Middle frontal gyrus (tissue), 1 donor: ENCODE measurements at regions not wholly inside any gene's neighbourhood (a gene's known extent, or its start where the extent isn't known, plus 50 kb on each side); places are given as distances from the start of the nearest gene placed in this dataset.

ENCODE experiments used
- DNase-seq: peaks from one replicate; pipeline ENCODE4 v3.0.0-alpha.2; 2015; ENCODE audit warnings: low spot score; ENCODE audit errors: extremely low spot score

DNA sequence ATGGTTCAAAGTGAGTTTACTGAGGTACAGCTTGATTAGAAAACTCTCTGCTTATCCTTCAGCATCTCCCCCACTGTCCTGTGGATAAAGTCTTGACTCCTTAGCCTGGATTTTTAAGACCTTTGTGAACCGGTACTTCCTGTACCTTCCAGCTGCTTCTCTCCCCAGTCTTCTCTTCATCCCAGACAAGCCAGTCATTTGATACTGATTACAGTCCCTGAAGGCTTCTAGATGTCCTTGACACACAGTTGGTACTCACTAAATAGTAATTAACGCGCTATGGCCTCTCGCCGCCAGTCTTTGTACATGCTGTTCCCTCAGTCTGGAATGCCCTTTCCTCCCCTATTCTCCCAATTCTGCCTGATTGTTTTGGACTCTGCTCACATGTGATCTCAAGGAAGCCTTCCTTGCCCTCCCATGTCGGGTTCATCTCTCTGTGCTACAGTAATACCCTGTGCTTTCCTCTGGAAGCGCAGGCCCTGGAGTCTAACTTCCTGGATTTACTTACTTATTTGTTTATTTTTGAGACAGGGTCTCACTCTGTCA, 50.6 kb upstream of the PTGR2 start:
- no peak for DNase-seq

DNA sequence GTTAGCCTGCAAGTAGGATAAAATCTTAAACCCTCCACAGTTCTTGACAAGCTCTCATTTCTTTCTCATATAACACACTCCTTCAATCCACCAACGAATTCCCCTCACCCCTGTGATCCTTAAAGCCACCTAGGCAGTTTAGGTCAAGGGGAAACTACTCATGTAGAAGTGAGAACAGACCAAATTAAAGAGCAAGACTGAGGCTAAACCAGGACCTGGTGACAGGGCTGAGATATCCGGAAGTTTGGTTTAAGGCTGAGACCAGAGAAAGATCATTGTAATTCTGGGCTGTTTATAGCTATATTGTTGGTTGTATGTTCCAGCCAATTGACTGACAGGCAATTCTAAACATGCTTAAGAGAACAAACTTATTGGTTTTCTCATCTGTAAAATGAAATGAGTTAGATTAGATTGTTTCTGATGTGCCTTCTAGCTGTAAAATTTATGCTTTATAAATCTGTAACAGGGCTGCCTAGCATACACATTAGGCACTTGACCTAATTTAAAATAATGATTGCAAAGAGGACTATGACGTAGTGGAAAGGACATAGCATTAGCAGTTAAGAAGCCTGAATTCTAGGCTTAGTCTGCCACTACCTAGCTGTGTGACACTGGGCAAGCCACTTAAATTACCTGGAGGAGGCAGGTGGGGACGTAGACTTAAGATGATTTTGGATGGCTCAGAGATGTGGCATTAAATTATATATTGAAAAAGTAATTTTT, 53.9 kb upstream of the PTGR2 start:
- no peak for DNase-seq

GRCh38 chr14:73796893-73797542, 54.6 kb upstream of the PTGR2 start:
- DNase-seq: no peak

GRCh38 chr14:73796415-73796814, 55.2 kb upstream of the PTGR2 start:
- DNase-seq: no peak

- DNase-seq: no peak
These were observed 55.7 kb upstream of the PTGR2 start for GRCh38 chr14:73795974-73796373.

DNA sequence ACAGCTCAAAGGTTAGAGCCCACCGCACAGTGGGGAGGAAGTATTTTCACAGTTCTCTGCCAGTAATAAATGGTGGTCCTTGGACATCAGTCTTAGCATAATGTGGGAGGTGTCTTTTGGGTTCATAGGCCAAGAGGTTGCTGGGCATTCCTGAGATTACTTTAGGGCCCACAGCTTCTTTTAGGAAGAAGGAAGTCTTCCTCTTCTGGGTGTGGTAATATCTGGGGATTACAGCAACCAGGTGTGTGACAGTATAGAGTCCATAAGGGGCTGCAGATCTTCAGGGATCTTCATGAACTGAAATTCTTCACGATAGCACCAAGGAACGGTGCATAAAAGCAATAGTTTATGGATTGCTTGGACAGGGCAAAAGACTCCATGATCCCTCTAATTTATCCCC, 56.2 kb upstream of the PTGR2 start:
- no peak for DNase-seq

- no peak for DNase-seq
These were observed 57.5 kb upstream of the PTGR2 start for GRCh38 chr14:73794146-73794545.

DNA sequence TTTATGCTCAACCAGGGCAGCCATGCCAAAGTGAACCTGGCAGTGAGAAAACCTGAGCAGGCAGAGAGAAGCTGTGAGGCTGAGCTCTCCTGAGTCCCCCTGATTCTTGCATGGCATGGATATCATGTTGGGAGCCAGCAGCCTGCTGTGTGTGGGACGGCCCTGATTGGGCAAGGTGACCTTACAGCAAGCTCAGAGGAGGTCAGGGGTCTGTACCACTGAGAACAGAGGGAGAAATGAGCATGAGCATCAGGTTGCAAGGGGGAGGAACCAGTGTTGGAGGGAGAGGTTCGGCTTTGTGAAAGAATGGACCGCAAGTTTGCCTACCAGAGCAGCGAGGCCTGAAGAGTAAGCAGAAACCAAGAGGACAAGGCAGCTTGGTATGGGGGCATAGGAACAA, 59.1 kb upstream of the PTGR2 start:
- DNase-seq: no peak

DNA sequence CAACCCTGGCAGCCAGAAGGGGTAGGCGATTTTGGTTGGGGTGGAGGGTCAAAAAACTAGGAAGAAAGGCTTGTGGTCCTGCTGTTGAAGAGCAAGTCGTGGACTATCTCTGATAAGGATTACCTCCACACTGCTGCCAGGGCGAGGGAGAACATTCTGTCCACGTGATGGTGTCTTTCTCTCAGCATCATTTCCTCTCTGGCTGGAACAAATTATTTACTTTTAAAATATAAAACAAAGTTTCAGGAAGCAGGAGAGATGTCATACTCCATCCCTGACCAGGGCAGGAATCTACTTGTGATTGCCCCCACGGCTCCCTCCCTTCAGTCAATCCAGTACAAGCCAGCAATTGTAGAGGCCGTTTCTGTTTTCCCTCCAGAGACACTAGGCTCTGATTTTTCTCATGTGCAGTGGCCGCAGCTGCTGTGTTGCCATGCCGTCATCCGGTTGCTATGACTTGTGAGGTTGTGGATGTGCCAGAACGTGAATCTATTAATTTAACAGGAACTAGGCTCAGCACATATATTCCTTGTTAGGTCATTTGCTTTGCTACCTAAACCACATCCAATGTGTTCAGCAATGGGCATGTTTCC, 61.5 kb upstream of the PTGR2 start:
- peak; percentile 80 for DNase-seq

DNA sequence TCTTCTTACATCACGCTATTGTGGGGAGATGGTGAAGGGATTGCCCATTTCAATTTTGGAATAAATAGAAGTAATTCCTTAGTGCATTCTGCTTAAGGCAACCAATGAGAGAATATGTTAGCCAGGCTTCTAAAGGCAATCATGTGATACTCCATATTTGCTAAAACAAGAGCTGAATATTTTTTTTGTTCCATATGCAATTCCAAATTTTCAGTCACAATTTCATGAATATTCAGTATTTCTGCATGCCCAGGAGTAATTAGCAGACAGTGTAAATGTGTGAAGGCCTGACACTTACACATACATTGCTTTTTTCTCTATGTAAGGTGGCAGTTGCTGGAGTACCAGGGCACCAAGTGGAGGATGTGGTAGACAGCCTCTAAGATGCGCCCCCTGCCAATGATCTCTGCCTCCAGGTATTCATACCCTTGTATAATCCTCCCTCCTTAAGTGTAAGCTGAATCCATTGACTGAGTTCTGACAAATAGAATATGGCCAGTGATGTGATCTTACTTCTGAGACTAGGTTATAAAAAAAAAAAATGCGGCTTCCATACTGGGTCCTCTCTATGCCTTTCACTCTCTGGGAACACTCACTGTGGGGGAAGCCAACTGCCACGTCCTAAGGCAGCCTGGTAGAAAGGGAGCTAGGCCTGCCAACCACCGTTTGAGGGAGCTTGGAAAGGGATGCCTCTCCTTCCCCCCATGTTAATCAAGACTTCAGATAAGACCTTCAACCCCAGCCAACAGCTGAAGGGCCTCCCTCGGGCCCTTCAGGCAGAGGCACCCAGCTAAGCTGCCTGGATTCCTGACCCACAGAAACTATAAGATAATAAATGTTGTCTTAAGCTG, 62.7 kb upstream of the PTGR2 start:
- DNase-seq: no peak

DNA sequence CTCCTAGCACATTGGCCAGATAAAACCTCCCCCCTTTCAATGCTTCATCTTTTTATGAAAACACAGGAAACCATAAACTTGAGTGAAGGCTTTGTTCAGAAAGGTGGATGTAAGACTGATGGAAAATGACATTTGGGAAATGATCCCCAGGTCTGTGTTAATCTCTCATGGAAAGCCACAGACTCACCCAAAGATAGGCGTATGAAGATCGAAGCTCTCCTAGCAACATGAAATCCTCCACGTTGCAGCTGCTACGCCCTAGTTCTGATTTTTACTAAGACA, 63.4 kb upstream of the PTGR2 start:
- DNase-seq: no peak

DNA sequence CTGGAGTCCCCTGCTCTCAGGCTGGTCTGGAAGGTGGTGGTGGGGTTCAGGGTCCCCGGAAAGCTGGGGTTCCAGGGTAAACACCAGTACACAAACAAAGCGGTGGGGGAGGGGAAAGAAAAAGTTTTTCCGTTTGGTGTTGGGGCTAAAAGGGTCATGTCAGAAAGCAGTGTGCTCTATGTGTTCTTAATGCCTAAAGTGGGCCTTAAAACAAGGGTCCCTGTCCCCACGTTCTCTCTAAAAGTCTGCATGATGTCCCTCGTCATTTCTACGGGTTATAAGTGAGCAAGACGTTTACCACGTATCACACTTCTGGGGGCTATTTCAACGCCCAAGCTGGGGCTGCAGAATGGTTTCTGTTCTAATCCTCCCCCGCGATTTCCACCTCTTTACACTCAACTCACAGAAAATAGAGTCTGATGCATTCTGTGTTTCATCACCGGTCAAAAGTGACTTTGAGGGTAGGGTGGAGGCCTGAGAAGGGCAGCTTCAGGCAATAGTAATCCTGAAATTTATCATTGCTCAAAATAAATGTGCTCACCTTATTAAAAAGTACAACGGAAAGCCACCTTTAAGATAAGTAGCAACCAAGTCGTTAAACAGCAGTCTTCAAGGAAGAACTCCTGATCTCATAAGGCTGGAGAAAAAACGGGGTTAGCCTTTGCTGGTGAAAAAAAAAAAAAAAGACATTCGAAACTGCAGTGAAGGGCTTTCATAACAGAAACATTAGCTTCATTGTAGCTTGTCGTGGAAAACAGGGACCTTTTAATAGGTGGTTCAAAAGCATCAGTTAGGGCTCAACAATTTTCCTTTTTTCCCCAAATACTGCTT, 63.9 kb upstream of the PTGR2 start:
- no peak for DNase-seq

- DNase-seq: peak; percentile 15
These were observed 64.8 kb upstream of the PTGR2 start for GRCh38 chr14:73786636-73787485.

DNA sequence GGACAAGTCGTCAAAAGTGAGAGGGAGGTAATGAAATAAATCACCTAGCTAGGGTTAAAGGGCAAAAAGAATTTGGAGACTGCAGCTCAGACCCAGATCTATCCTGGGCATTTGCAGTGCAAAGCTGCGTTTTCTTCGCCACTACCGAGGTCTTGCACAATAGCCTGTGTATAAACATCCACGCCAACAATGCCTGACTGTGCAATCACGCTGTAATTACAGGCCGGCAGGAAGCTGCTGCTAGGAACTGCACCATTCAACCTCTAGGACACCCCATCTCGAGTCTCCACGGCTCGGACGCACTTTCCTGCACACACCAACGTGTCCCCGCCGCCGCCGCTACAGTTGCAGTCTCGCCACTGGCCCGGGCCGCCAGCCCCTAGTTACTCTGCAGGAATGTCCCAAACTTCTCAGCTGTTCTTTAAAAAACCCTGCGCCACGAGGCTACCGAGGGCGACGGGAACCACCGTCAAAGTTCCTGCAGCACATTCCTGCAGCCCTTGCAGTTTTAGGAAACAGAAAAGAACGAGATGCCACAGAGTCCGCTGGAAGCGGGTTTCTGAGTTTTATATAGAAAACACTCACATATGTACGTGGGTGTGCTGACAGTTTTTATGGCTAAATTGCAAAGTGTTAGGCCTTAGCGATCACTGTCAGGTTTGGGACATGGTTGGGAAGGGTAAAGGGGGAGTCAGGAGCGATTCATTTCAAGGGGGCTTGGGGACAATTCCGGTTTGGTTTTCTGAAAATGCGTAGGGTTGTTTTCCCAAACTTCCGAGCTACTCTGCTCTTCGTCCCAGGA, 65.6 kb upstream of the PTGR2 start:
- peak; percentile 18 for DNase-seq

DNA sequence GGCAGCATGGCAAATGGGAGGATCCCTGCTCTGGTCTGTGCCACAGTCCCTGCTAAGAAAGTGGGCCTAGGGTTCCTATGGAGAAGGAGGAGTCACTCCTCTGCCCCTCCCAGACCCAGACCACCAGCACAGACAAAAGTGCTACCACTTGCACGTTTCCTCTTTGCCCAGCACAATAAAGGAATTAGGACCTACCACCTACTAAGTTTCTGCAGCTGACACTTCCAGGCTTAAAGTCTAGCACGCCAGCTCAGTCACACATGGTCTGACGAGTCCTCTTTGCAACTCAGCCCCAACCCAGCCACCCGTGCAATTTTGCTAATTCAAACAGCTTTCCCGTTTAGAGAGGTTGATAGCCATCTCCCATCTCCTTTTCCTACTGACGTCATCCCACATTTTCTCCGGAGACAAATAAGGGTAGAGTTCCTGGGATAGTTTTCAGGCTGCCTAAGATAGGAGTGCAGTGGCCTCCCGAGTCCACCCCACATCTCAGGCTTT, 66.2 kb upstream of the PTGR2 start:
- DNase-seq: no peak

GRCh38 chr14:73784988-73785313, 66.7 kb upstream of the PTGR2 start:
- no peak for DNase-seq

DNA sequence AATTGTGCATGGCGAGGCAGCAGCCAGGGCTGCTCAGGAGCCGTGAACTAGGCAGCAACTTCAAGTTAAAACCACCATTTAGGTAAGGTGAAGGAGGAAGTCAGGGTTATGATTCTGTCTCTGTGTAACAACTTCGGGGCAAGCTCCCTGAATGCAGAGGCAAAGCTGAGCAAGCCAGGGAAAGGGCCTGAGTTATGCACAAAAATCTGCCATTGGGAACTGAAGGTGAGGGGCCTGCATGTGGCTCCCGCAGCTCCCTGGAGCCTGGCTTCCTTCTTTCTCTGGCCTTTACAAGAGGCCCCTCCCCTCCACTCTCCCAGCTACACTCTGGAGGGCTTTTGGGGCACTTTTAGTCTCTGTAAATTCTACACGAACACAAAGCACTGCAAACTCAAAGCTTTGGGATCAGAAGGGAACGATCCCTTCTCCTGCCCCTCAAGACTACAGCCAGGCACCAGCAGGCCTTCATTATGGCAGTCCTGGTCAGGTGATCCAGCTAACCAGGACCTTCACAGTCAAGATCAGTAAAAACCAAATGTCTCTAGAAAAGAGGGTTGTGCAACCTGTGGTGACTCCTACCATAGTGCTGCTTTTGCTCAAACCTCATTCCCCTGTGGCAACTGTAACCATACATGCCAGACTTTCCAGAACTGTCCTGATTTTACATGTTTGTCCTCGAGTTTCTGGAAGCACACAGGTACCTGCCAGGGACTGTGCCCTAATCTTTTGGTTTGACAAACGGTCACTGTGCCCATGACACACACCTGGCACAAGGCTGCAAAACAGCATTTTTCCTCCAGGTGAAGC, 67.2 kb upstream of the PTGR2 start:
- DNase-seq: no peak

DNA sequence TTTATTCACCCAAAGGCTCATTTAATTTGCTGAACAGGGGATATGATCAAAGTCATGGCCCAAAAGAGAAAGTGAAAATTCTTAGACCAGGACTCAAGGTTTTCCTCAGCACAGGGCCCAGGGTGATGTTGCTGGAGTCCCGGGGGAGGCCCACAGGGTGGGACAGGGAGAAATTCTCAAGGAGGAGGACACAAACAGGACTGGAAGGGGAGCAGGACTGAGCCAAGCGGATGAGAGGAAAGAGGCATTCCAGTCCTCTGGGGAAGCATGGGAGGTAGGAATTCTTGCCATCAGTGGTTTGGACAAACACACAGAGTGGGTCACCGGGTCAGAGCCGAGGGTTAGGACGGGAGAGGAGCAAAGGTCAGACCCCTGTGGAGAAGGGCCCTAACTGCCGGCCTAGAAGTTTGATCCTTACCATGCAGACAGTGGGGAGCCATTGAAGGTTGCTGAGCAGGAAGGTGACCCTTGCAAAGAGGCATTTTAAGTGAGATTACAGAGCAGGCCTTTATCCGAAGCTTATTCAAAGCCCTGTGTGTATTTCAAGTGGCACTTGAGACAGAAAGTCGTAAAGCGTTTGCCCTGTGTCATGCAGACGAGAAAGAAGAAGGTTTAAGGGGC, 68.4 kb upstream of the PTGR2 start:
- DNase-seq: no peak
